Fibroblast of skin of left biceps (primary cell): ENCODE measurements at regions not wholly inside any gene's neighbourhood (a gene's known extent, or its start where the extent isn't known, plus 50 kb on each side); places are given as distances from the start of the nearest gene placed in this dataset.

Experiments
- DNase-seq, 2 experiments: peaks; one replicate each; pipeline ENCODE4 v3.0.0-alpha.2; 2013; ENCODE audit warnings: low read depth in 2 of 2

- no peak for DNase-seq
Measured at GRCh38 chr7:85673876-85674275, 487.0 kb upstream of the SEMA3D start.

DNA sequence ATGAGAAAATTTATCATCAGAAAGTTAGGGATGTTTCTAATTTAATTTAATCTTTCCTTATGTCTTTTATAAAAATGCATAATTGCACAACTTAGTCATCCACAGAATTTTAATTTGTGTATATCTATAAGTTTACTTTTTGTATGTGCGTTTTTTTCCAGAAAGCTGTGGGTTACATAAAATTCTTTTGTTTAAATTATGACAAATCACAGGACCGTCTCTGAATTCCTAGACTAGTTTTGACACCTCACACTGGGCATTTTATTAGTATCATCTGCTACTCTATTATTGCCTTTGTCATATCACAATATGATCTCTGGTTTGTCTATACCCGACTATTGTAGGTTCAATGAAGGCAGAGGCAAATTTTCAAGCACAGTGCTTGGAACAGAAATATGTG, 482.4 kb upstream of the SEMA3D start:
- DNase-seq = peak; percentile 56 to 58

- no peak for DNase-seq
Measured at GRCh38 chr7:85664341-85664740, 477.5 kb upstream of the SEMA3D start.

- no peak for DNase-seq
Measured at GRCh38 chr7:85659364-85659763, 472.5 kb upstream of the SEMA3D start.

DNA sequence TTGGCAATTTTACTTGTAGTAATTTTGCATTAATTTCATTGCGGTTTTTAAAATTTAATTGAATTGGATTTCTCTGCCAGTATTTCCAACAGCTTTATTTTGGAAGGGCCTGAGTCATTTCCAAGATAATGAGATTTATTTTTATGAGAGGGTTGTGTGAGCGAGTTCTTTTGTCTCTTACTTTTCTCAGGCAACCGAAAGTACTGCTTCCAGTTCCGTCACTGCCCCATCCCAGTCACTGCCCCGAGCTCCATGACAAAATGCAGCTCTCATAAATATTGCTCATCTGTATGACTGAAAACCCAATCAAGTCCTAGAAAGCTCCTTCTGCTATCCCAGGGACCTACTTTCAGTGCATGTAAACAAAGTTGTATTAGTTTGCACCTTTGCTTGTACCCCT, 468.4 kb upstream of the SEMA3D start:
- no peak for DNase-seq

DNA sequence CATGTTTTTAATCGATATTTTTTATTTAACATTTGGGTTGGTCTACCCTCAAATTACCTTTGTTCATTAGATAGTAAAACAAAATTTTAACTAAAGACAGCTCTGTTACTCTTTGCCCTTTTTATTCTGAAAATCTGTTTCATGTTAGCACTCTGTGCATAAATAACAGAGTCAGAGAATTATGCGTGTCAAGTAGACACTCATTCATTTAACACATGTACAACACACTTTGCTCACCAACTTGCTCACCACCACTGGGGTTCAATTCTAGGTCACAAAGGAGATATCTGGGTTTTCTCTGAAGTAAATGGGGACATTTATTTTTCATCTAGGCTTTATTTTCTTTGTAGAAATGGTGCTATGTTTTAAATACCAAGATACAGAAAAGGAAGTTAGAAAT, 457.4 kb upstream of the SEMA3D start:
- DNase-seq = no peak

DNA sequence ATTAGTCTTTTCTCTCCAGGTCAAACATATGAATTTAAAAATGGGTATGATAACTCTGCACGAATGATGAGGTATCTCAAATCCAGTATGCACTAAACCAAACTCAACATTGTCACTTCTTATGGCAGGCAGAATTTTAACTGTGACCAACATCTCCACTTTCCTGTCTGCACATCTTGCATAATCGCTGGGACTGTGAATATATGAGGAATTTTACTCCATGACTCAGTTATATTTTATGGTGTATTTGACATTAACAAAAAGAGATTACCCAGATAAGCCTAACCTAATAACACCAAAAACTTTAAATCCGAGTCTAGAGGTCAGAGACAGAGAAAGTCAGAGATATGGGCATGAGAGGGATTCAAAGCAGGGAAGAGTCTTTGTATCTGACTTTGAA, 454.5 kb upstream of the SEMA3D start:
- no peak for DNase-seq

DNA sequence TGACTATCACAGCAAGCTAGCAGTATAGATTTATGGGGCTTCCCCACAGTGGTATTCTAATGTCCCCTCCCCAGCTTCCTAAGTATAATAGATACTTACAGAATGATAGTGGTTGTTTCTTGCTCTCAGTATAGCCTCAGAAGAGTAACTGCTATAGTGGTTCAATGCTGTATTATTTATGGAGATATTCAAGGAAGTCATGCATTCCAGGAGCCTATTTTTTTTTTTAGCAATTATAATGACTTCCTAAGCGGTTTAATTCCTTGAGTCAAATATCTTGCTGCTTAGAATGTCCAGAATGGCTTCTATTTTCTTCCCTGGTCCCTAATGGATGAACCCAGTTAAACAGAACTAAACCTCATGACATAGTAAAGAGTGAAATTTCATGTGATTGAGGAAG, 451.5 kb upstream of the SEMA3D start:
- no peak for DNase-seq

GRCh38 chr7:85634951-85635350, 448.1 kb upstream of the SEMA3D start:
- DNase-seq = no peak

DNA sequence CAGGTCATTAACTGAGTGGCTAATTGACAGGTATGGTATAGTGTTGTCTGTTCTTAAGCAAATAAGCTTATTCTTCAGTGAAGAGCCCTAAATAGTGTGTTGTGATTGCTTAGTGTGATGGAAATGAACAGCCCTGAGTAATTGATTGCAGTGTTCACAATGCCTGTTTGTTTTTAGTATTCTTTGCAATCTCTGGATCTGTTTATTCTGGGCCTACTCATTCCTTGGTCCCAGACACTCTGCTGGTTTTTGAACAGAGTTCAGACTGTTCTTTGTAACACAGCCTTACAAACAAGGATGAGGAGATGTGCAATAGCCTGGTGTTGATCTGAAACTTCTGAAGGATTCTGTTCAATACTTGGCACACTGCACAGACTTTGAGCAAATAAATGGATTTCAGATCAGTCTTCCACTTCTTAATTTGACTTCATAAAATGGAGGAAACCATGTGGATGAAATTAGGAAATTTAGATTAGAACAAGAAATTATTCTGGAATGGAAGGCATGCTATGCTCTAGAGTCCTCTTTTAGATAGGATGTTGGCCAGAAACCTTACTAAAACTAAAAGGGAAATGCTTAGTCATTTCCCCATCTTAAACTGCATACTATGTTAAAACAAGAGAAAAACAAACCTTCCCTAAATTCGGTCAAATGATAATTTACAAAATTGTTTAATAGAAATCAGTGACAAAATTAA, 444.2 kb upstream of the SEMA3D start:
- DNase-seq = no peak

DNA sequence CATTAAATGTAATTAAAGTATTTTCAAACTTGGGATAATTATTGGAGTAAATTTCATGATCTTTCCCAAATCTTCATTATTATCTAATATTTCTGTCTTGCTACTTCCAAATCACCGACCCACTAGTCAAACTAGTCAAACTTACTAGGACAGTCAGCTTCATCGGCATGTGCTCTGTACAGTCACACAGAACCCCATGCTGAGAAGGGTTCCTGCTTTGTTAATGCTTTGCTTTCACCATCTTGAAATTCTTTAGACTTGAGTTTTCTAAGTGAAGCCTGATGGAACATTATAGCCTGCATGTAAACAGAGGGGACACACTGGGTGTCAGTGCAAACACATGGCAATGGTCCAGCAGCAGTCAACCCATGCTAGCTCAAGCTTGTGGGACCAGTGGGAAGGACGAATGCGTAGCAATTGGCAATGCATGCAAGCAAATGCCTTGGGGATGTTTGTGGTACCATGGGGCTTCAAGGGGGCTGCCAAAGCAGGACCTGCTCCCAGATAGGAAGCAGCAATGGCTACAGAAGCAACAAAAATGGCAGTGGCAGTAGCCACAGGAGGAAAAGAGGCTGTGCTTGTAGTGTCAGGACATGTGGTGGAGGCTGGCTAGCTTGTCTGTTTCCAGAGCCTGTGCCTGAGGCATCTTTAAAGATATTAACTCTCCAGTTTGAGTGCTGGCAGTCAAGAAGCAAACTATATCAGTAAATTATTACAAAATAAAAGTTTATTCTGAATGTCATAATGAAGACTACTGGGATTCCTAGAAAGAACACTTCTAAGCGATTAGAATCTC, 441.1 kb upstream of the SEMA3D start:
- DNase-seq = no peak

GRCh38 chr7:85622059-85622458, 435.2 kb upstream of the SEMA3D start:
- DNase-seq = no peak

- DNase-seq = peak; percentile 72 to 76
Measured at GRCh38 chr7:85620936-85621685, 434.3 kb upstream of the SEMA3D start.

DNA sequence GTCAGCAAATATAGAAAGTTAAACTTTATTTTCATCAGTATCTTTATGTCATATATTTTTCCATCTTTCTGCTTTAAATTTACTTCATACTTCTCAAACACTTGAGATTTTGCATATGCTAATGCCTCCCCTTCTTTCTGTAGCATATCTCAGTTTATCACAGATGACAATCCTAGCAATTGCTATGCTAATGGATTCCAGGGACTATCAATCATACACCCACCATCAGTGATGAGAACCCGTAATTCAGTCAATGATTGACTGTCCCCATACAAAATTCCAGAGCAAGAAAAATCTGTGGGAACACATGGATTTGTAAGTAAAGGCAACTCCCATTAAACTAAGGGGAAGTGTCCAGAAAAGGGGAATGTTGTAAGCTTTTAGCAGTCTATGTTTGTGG, 432.4 kb upstream of the SEMA3D start:
- DNase-seq = no peak

DNA sequence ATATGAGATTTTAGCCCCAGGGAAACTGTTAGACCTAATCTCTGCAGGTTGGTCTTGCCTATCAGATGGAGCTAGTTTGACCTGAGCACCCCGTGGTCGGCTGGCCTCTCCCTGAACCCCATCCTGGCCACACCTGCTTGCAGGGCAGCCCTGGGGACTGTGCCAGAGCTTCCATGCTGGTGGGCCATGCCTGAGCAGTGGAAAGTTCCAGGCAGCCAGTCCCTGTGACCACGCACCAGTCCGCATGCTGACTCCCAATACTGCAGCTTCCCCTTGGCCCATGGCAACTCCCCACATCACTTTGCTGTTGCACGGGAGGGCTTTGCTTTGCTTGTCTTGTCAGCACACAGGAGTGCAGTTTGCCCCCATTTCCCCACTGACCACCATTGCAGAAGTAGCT, 427.8 kb upstream of the SEMA3D start:
- no peak for DNase-seq

GRCh38 chr7:85612514-85612913, 425.7 kb upstream of the SEMA3D start:
- DNase-seq = no peak

- no peak for DNase-seq
Measured at GRCh38 chr7:85608804-85609203, 421.9 kb upstream of the SEMA3D start.

DNA sequence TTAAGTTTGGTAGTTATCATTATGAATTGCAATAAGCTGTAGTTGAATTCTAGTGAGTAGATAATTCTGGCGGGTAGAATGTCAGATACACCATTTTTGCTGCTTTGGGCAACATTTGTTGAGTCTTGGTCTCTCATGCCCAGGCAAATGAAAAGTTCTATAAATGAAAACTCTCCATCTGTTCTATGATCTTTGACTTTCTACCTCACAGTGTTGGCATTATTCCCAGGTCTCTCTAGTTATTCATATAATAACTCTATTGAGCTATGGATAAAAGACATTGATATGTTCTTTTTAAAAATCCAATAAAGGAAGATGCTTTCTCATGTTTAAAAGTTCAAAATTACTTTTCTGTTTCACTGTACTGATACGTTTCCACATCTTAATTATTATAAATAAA, 415.3 kb upstream of the SEMA3D start:
- DNase-seq = no peak

- no peak for DNase-seq
Measured at GRCh38 chr7:85600395-85600794, 413.5 kb upstream of the SEMA3D start.

DNA sequence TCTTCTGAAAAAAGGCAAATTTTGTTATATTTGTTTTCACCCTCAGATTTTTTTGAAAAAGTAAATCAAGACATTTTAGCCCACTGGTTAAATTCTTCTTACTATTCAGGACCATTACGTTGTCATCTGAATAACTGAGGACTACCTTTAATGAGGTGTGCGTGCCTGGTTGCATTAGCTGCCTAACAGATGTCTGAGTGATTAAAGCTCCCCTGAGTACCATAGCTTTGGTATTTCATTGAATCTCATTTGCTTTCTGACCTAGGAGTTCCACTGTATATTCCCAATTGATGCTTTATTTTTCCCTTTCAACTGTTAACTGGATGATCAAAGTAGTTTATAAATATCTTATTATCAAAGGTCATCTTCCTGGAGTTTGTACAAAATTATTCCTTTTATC, 410.0 kb upstream of the SEMA3D start:
- DNase-seq = no peak

DNA sequence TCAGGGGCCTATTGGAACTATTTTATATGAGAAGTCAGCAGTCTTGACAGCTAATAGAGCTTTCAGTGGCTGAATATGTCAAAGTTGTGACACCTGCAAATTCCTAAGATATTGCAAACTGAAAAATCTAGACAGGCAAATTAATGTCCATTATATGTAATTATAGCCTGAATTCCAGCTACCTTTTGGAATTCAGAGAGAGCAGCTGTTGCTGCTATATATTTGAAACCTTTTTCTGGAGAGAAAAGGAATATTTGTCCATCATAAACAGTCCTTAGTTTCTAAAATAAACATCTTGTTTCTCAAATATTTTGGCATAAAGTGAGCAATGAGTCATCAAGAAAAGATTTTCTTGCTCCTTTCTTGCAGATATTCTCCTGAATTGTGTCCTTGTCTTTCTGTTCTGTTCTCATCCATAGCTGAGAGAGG, 408.9 kb upstream of the SEMA3D start:
- no peak for DNase-seq

DNA sequence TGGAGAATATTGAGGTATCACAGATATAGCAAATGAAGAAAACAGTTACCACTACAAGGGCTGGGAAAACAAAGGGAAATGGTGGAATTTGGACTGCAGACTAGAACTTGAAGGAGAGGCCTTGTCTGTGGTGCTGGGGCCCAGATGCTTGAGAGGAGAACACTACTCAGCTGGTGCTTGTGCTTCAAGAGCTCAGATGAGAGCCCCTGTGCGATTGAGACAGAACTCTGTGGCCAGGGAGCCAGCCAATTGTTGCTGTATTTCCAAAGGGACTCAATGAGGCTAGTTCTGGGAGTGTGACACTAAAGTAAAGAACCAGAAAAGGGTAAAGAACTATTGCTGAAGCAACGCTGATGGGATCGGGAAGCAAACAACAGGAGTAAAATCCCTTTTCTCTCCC, 406.5 kb upstream of the SEMA3D start:
- no peak for DNase-seq

- no peak for DNase-seq
Measured at GRCh38 chr7:85587785-85588184, 400.9 kb upstream of the SEMA3D start.
